Amygdala (tissue), 56 donors: ENCODE measurements at regions not wholly inside any gene's neighbourhood (a gene's known extent, or its start where the extent isn't known, plus 50 kb on each side); places are given as distances from the start of the nearest gene placed in this dataset.
"Not testable (repeated sequence)": the region's sequence is repeated elsewhere in the genome, so short reads cannot be mapped to it uniquely, and the experiment has no call there.

ENCODE experiments used
- DNase-seq, 56 donors: peaks; one replicate each; lab custom pipeline; 2025; lab: John Stamatoyannopoulos, UW

- no peak for DNase-seq
Measured at GRCh38 chr5:107012371-107012770, 658.4 kb downstream of the EFNA5 start.

- no peak for DNase-seq
Measured at GRCh38 chr5:107011605-107012004, 659.1 kb downstream of the EFNA5 start.

- no peak for DNase-seq
Measured at GRCh38 chr5:107010060-107010459, 660.7 kb downstream of the EFNA5 start.

- no peak for DNase-seq
Measured at GRCh38 chr5:107005653-107006052, 665.1 kb downstream of the EFNA5 start.

- DNase-seq, result no peak
Measured at GRCh38 chr5:107005161-107005560, 665.6 kb downstream of the EFNA5 start.

- DNase-seq, result no peak
Measured at GRCh38 chr5:107002115-107002514, 668.6 kb downstream of the EFNA5 start.

GRCh38 chr5:106999506-106999905 lies 671.2 kb downstream of the EFNA5 start:
- DNase-seq, result not testable (repeated sequence)

GRCh38 chr5:106986006-106986405 lies 684.7 kb downstream of the EFNA5 start:
- DNase-seq, result no peak

GRCh38 chr5:106985174-106985573 lies 685.6 kb downstream of the EFNA5 start:
- DNase-seq, result no peak

GRCh38 chr5:106979178-106979577 lies 691.6 kb downstream of the EFNA5 start:
- DNase-seq, result not testable (repeated sequence)

GRCh38 chr5:106978582-106979165 lies 692.1 kb downstream of the EFNA5 start:
- DNase-seq, result not testable (repeated sequence)

- DNase-seq, result no peak
Measured at GRCh38 chr5:106976363-106976762, 694.4 kb downstream of the EFNA5 start.

- DNase-seq, result no peak
Measured at GRCh38 chr5:106974272-106974671, 696.5 kb downstream of the EFNA5 start.

- DNase-seq, result no peak
Measured at GRCh38 chr5:106966686-106967315, 703.9 kb downstream of the EFNA5 start.

- no peak for DNase-seq
Measured at GRCh38 chr5:106964132-106964531, 706.6 kb downstream of the EFNA5 start.

GRCh38 chr5:106963630-106964029 lies 707.1 kb downstream of the EFNA5 start:
- DNase-seq, result no peak

- DNase-seq, result no peak
Measured at GRCh38 chr5:106962464-106963230, 708.1 kb downstream of the EFNA5 start.

GRCh38 chr5:106959387-106959786 lies 711.4 kb downstream of the EFNA5 start:
- DNase-seq, result no peak

GRCh38 chr5:106957336-106957735 lies 713.4 kb downstream of the EFNA5 start:
- DNase-seq, result no peak

- no peak for DNase-seq
Measured at GRCh38 chr5:106956886-106957285, 713.9 kb downstream of the EFNA5 start.

- DNase-seq, result no peak
Measured at GRCh38 chr5:106956187-106956586, 714.5 kb downstream of the EFNA5 start.

GRCh38 chr5:106940986-106941385 lies 729.8 kb downstream of the EFNA5 start:
- DNase-seq, result no peak
